GM18861 (cell line): ENCODE measurements at regions not wholly inside any gene's neighbourhood (a gene's known extent, or its start where the extent isn't known, plus 50 kb on each side); places are given as distances from the start of the nearest gene placed in this dataset.
"Not testable (repeated sequence)": the region's sequence is repeated elsewhere in the genome, so short reads cannot be mapped to it uniquely, and the experiment has no call there.

ENCODE experiments used
- ATAC-seq: cut with Tn5 transposase; IDR thresholded peaks from one replicate; pipeline ENCODE4 v1.9.1; 2021; ENCODE audit not compliant: unreplicated experiment

GRCh38 chr13:33644581-33645543 is 173.1 kb upstream of the RFC3 start:
- ATAC-seq: no peak

- no peak for ATAC-seq
These were observed 172.1 kb upstream of the RFC3 start for GRCh38 chr13:33645591-33646554.

GRCh38 chr13:33649212-33649878 is 168.6 kb upstream of the RFC3 start:
- ATAC-seq: no peak

DNA sequence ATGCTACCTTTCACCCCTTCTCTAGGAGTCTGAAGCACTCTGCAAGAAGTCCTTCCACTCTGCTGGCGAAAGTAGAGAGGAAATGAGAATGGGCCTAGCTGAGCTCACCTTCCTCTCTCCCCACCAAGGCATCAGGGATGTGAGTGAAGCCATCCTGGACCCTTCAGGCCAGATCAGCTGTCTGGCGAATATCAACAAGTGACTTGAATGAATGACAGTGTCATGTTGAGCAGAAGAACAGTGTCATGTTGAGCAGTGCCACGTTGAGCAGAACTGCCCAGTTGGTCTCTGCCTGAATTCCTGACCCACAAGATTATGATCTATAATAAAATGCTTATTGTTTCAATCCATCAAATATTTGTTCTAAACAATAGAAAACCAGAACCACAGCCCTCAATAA is 166.2 kb upstream of the RFC3 start:
- no peak for ATAC-seq

GRCh38 chr13:33657274-33657673 is 160.7 kb upstream of the RFC3 start:
- ATAC-seq: no peak

DNA sequence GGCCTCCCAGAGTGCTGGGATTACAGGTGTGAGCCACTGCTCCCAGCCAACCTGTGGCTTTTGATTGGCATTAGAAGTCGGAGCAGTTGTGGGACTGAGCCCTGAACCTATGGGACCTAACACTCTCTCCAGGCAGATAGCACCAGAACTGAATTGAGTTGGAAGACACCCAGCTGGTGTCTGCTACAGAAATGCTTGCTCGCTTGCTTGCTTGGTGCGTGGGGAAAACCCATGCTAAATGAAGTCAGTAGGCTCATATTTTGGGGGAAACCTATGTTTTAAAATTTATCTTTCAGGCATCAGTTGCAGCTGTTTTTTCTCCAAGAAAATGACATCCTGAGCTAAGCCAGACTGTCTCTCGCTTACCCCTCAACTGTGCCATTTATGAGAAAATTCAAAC is 158.5 kb upstream of the RFC3 start:
- ATAC-seq: no peak

DNA sequence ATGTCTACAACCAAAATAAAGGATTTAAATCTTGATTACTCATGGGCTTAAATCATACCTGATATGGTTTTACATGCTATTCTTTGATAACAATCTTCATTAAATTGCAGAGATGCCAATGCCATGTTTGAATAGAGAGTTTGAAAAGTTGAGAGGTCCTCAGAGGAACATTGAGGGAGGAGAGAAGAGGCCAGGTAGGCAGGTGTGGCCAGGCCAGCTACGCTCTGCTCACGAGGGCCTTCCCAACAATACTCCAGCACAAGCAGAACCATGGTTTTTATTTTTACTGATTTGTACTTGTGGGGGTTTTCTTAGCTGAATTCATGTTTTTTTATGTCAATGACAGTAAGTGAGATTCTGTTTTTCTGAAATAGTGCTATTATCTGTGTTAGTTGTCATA is 158.1 kb upstream of the RFC3 start:
- ATAC-seq: no peak

DNA sequence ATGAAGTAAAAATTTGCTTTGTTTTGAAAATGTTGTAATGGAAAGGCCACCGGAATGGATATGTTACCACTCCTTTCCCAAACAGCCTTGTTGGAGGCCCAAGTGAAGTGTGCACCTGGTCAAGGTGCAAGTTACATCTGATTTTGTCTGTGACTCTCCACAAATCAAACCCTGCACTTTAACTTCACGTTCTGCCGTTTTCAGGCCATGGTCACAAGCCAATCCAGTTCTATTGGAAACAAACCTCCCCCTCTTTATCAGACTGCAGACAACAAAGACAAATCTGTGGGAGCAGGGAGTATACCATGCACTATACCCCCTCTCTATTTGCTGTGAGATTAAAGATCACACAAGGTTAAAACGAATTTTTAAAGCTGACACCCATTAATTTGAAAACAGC is 155.6 kb upstream of the RFC3 start:
- ATAC-seq: no peak

- ATAC-seq: no peak
These were observed 152.2 kb upstream of the RFC3 start for GRCh38 chr13:33665626-33666175.

DNA sequence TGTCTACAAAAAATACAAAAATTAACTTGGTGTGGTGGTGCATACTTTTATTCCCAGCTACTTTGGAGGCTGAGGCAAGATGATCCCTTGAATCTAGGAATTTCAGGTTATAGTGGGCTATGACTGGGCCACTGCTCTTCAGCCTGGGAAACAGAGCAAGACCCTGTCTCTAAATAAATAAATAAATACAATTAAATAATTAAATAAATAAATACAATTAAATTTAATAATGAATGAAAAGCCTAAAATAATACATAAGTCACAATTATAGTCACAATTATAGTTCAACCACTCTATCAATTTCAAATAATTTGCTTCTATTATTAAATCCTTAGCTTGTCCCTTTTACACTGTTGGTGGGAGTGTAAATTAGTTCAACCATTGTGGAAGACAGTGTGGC is 146.4 kb upstream of the RFC3 start:
- no peak for ATAC-seq

DNA sequence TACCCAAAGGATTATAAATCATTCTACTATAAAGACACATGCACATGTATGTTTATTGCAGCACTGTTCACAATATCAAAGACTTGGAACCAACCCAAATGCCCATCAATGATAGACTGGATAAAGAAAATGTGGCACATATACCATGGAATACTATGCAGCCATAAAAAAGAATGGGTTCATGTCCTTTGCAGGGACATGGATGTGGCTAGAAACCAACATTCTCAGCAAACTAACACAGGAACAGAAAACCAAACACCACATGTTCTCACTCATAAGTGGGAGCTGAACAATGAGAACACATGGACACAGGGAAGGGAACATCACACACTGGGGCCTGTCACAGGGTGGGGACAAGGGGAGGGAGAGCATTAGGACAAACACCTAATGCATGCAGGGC is 145.9 kb upstream of the RFC3 start:
- ATAC-seq: not testable (repeated sequence)

DNA sequence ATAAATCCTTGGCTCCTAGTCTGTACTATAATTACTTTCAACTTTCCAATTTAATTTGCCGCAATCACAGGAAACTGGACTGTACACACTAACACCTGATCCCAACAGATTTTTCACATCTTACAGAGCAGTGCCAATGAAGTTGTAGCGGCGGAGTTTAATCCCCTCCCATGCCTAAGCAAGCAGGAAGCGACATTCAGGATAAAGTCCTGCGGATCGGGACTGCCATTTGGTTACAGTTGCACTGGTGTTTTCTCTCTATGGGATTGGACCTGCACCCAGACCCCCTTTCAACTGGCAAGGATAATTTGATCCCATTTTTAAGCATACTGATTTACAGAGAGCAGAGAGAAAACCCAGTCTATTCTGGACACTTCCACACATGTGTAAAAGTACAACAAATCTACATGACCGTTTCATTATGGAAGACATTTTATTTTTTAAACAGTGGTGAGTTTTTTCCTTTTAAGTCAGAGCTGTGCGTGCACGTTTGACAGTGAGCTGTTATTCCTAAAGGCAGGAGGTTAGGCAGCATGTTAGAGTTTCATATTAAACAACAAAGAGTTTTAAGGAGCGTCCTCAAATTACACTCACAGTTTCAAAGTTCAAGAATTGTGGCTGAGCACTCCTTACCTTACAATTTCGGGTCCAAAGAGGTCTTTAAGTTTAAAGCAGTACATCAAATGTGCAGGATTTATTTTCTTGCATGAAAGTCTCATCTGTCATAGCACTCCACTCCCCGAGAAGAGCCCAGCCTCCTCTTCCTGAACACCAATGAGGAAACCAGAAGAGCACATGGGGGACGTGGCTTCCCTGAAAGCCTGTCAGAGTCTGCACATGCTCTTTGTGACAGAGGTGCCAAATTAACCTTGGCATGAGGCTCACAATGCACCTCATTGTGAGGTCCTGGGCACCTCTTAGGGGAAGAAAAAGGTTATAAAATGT is 141.6 kb upstream of the RFC3 start:
- ATAC-seq: no peak

GRCh38 chr13:33677215-33677614 is 140.7 kb upstream of the RFC3 start:
- ATAC-seq: no peak

- ATAC-seq: no peak
These were observed 139.9 kb upstream of the RFC3 start for GRCh38 chr13:33678084-33678483.

DNA sequence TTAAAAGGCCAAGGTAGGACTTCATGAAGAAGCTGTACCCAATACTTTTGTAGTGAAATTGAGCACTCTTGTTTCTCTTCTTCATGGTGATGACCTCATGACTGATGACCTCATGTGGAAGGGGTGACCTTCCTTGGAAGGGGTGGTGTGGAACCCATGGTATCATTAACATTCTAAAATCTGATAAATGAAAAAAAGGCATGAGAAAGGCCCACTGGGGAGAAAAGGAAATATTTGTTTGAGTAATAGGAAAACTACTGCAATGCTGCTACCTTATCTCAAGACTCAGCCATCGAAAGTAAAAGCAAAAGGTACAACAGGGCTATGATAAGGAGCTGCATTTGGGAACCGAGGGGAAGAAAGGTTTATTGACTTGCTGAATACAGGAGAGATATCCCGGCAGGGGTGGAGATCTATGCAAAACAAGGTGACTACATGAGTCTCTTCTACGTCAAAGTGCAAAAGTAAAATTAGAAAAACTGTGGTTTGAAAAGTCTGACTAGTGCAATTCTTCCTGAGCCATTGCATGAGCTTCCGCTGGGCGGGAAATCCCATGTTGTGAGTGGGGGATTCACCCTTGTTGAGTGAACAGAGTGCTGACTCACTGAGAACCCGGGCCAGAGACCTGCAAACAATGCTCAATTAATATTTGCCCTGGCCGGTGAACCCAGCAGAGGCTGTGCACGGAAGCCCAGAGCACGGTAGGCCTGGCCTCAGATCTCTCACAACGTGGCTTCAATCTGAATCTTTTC is 138.9 kb upstream of the RFC3 start:
- ATAC-seq: peak; percentile 88

DNA sequence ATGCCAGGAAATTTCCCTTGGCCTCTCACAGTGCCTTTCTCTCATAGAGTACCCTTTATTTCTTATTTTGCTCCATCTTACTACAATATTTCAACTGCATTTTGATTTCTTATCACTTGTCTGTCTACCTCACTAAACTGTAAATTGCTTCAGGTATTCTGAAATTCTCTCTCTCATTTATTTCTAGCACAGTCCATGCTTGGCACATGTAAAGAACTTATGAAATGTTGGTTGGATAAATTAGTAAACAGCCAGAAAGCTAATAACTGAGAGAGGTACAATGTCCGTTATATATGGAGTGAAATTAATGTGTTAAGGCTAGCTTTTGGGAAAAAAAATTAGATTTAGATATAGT is 138.3 kb upstream of the RFC3 start:
- ATAC-seq: no peak

DNA sequence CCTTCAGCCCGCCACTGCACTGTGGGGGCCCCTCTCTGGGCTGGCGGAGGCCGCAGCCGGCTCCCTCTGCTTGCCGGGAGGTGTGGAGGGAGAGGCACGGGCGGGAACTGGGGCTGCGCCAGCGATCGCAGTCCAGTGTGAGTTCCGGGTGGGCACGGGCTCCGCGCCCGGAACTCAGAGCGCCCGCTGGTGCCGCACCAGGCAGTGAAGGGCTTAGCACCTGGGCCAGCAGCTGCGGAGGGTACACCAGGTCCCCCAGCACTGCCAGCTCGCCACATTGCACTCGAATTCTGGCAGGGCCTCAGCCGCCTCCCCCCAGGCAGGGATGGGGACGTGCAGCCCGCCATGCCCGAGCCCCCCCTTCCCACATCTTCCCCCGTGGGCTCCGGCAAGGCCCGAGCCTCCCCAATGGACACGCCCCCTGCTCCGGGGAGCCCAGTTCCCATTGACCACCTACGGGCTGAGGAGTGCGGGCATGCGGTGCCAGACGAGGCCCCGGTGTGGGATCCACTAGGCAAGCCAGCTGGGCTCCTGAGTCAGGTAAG is 135.9 kb upstream of the RFC3 start:
- no peak for ATAC-seq

- not testable (repeated sequence) for ATAC-seq
These were observed 135.3 kb upstream of the RFC3 start for GRCh38 chr13:33682646-33683045.

- ATAC-seq: no peak
These were observed 134.6 kb upstream of the RFC3 start for GRCh38 chr13:33683376-33683775.
